GM19372 (cell line): ENCODE measurements at regions not wholly inside any gene's neighbourhood (a gene's known extent, or its start where the extent isn't known, plus 50 kb on each side); places are given as distances from the start of the nearest gene placed in this dataset.

ENCODE experiments used
- ATAC-seq: cut with Tn5 transposase; IDR thresholded peaks from one replicate; pipeline ENCODE4 v1.9.1; 2021; ENCODE audit warnings: mild to moderate bottlenecking, low read depth, moderate library complexity; ENCODE audit not compliant: unreplicated experiment

DNA sequence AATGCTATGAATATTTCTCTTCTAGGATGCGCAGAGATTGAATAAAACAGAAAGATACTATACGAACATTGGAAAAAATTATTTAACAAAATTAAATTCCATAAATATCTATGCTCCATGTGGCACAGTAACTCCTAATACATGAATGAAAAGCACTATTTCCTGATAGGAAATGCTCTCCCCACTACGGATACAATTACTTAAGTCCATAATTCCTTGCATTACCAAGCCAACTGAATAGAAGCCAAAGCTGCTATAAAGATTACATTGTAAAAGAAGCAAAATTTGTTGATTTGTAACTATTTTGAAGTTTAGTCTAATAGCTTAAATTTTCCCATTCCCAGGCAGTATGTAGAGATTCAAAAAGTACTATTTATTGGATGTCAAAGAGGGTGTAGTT is 61.8 kb upstream of the SNX2 start:
- no peak for ATAC-seq

DNA sequence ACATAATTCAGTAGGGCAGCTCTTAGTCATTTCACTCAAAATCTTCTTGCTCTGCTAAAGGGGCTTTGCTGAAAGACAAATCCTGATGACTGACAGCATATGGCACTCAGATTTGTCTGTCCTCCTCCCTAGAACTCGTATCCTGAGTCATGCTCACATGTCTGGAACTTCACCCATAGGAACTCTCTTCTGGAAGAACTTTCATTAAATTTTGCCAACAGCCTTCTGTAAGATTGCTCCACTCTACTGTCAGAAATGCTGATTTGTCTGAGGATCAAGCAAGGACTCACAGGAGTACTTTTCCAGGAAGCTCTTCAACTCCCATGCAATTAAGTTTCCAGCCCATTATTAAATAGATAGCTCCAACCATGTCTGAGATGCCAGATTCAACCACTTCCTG is 59.8 kb upstream of the SNX2 start:
- no peak for ATAC-seq

DNA sequence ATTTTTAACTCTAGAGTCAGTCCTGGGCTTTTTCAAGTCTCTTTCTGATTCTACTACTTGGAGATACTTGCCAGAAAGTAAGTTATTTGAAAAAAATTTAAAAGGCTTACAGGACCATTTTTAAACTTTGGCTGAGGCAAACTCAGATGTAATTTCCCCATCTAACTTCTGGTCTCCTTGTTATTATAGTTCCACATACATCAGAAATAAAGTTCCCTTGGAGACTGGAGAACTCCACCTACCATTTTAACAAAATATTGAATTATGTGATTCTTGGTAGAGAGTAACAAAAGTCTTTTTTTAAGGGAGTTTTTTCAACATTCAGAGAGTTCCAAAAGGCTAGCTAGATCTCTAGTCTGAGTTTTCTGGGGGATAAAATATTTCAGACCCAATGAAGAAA is 56.3 kb upstream of the SNX2 start:
- no peak for ATAC-seq

DNA sequence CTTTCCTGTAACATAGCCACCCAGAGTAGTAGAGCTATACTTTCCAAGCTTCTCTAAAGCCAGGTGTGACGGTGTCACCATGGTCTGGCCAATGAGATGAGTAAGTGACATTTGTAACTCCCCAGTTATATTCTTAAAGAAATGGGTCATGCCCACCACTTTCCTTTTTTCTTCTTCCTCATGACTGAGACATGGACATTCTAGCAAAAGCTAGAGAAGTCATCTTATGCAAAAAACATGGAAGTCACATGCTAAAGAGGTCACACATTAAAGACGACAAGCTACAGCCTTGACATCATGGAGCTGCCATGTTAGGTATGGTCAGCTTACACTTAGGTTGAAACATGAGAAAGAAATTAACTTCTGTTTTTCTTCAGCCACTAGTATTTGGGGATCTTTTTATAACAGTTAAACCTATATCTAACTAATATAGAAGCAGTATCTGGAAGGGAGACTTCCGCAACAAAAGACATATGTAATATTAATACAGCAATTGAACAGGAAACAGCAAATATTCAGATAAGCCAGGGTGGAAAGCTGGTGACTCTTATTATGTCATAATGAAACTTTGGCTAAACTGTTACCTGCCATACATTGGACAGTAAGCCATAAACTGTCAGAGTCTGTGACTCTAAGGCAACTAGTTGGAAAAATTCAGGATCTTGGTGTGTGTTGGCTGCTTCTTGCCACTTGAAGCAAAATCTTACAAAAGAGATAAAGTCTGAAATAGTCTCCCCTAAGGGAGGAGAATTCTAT is 54.7 kb upstream of the SNX2 start:
- ATAC-seq = no peak

DNA sequence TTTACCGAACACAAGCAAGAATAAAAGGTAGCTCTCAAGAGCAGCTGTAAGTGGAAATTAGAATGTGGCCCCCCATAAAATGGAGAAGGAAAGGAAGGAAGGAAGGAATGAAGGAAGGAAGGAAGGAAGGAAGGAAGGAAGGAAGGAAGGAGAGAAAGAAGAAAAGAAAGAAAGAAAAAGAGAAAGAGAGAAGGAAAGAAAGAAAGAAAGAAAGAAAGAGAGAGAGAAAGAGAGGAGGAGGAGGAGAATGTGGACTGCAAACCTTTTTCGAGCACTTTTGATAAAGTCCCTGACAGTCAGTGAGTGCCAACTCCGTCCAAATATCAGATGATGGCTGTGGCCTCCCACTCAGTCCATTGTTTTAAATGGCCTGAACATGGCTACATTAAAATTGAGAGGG is 53.8 kb upstream of the SNX2 start:
- no peak for ATAC-seq

DNA sequence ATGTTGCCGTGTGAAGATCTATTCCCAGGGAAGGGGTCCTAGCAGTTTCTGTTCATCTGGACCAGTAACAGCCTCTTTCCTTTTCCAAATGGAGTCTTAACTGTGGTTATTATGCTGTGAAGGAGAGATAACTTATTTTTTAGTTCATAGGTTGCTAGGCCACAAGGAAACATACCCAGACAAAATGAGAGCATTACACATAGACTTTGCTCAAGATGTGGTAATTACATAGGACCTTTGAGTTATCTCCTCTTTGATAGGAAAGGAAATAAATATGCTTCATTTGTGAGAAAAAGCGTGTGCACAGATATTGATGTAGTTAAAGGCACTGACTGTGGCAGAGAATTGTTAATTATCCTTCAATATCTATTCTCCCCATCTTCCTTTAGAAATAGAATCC is 52.5 kb upstream of the SNX2 start:
- ATAC-seq = no peak

DNA sequence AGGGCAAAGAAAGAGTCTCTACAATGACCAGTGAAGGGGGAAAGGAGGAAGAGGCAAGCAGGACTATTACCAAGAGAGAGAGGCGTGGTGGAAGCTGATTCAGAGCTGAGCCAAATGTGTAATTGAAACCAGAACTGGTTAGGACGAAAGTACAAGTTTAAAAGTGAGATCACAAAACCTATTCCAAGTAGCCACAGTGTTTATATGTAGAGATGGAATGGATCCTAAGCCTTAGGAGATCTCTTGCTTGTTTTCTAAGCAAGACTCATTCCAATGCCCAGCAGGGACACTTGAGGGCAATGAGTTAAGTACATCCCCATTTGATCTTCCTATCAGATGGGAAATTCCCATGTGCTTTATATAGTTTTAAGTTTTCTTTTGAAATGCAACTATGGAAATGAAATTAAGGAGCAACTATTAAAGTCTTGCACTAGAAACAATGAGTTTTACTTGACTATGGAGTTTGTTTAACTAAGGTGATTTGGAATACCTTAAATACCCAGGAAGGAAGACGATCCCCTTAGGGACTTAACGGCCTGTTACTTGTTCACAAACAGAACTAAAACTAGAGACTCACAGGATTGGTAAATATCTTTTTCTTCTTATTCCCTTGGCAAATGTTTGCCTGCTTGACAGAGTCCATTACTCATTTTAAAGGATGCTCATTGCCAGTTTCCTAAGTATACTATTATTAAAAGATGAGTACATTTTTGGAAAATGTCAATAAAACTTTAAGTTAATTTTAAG is 51.1 kb upstream of the SNX2 start:
- ATAC-seq = peak; percentile 78
